PC-9 (cell line): ENCODE measurements at regions not wholly inside any gene's neighbourhood (a gene's known extent, or its start where the extent isn't known, plus 50 kb on each side); places are given as distances from the start of the nearest gene placed in this dataset.

Experiments
- BruUV-seq: library from RNA; stranded (reverse); fragments of 400-500 nt; replicated peaks from 2 replicates; lab custom pipeline; 2021; lab: Mats Ljungman, UMichigan
- CTCF ChIA-PET: fragments of 300-600 bp; sonication (Branson Sonifier 250); formaldehyde crosslinking; loops from one replicate; lab custom pipeline; 2022; ENCODE audit warnings: antibody characterized with exemption; lab: Charles Lee
- POLR2A ChIA-PET: fragments of 300-600 bp; sonication (Branson Sonifier 250); formaldehyde crosslinking; loops from one replicate; lab custom pipeline; 2022; ENCODE audit warnings: antibody characterized with exemption; ENCODE audit not compliant: unreplicated experiment; lab: Charles Lee
- DNase-seq, 2 experiments: peaks; one replicate each; pipeline versions ENCODE4 v3.0.0 to v3.0.0-alpha.2; 2015 to 2022; ENCODE audit warnings: mixed read lengths in 1 of 2
- H2AFZ ChIP-seq: fragments of 200-600 bp; sonication (generic); 2 replicates; pipeline ENCODE4 v1.8.1; 2017; ENCODE audit warnings: antibody characterized with exemption
- H3F3A ChIP-seq: fragments of 200-600 bp; sonication (generic); 2 replicates; pipeline ENCODE4 v1.8.1; 2017; ENCODE audit warnings: antibody characterized with exemption, mild to moderate bottlenecking, low read depth; ENCODE audit not compliant: insufficient read depth
- H3K27ac ChIP-seq: fragments of 200-600 bp; sonication (generic); 2 replicates; pipeline ENCODE4 v1.6.1; 2016; ENCODE audit warnings: mixed run types
- H3K27me3 ChIP-seq: fragments of 200-600 bp; sonication (generic); 2 replicates; pipeline ENCODE4 v1.6.1; 2016; ENCODE audit warnings: low read depth, mixed run types; ENCODE audit not compliant: insufficient read depth
- H3K36me3 ChIP-seq: fragments of 200-600 bp; sonication (generic); 2 replicates; pipeline ENCODE4 v1.6.1; 2016; ENCODE audit warnings: low read depth, mixed run types
- H3K4me1 ChIP-seq: fragments of 200-600 bp; sonication (generic); replicated peaks from 2 replicates; pipeline ENCODE4 v1.6.1; 2016; ENCODE audit warnings: mixed run types; ENCODE audit not compliant: insufficient read depth
- H3K4me2 ChIP-seq: fragments of 200-600 bp; sonication (generic); 2 replicates; pipeline ENCODE4 v1.6.1; 2017; ENCODE audit warnings: mixed run types
- H3K4me3 ChIP-seq: fragments of 200-600 bp; sonication (generic); 2 replicates; pipeline ENCODE4 v1.6.1; 2016; ENCODE audit warnings: mixed run types
- H3K79me2 ChIP-seq: fragments of 200-600 bp; sonication (generic); 2 replicates; pipeline ENCODE4 v1.6.1; 2017; ENCODE audit warnings: low read depth, mixed run types
- H3K9me2 ChIP-seq: fragments of 200-600 bp; sonication (generic); 2 replicates; pipeline ENCODE4 v1.8.1; 2017; ENCODE audit warnings: mild to moderate bottlenecking; ENCODE audit not compliant: insufficient read depth
- H3K9me3 ChIP-seq: fragments of 200-600 bp; sonication (generic); 2 replicates; pipeline ENCODE4 v1.8.1; 2016; ENCODE audit warnings: low read depth; ENCODE audit not compliant: insufficient read depth
- H4K20me1 ChIP-seq: fragments of 200-600 bp; sonication (generic); 2 replicates; pipeline ENCODE4 v1.8.1; 2017; ENCODE audit not compliant: insufficient read depth
- CTCF ChIP-seq: fragments of 200-600 bp; sonication (generic); conservative IDR thresholded peaks from 2 replicates; pipeline ENCODE4 v1.6.1; 2017; ENCODE audit warnings: mixed run types, antibody characterized with exemption, mild to moderate bottlenecking, moderate library complexity
- EZH2 ChIP-seq: fragments of 200-600 bp; sonication (generic); IDR thresholded peaks from 2 replicates; pipeline ENCODE4 v1.8.0; 2017; ENCODE audit warnings: antibody characterized with exemption, low read depth
- intact Hi-C: fragments of 100-400 bp; cut with micrococcal nuclease; formaldehyde crosslinking; loops from one replicate; pipeline ENCODE4 v1.10.0; 2022; ENCODE audit not compliant: unreplicated experiment

- POLR2A ChIA-PET: no interaction called here
- H3K9me3 ChIP-seq: no peaks in the 10 kb centered on the region; the same call in 1 of the 2 replicates
- no peak overlapping the region for H3K4me3 ChIP-seq
- no peaks in the 10 kb centered on the region for H3F3A ChIP-seq
- TF ChIP-seq CTCF (no peak), EZH2 (no peak)
- BruUV-seq: TSS peak; percentile 36
- peak overlapping the region; percentile 30 for H3K4me2 ChIP-seq
- CTCF ChIA-PET: no interaction called here
- no peaks in the 10 kb centered on the region for H3K27me3 ChIP-seq
- H3K27ac ChIP-seq: no peak overlapping the region; the same call in 1 of the 2 replicates
- no peaks in the 10 kb centered on the region for H3K79me2 ChIP-seq
- peak in 1 of 2 experiments; percentile 36 for DNase-seq
- H2AFZ ChIP-seq: peak overlapping the region; percentile 74
- H4K20me1 ChIP-seq: no peaks in the 10 kb centered on the region
- intact Hi-C loops: no loop called here
- H3K9me2 ChIP-seq: no peaks in the 10 kb centered on the region
- H3K36me3 ChIP-seq: no peaks in the 10 kb centered on the region
- peaks cover 14% of the 10 kb centered on the region; the same call in 1 of the 2 replicates for H3K4me1 ChIP-seq
Measured at GRCh38 chr12:87136330-87136976, 880.3 kb upstream of the MGAT4C start.

- Histone ChIP-seq H2AFZ (no peak overlapping the region), H3F3A (no peaks in the 10 kb centered on the region), H3K4me1 (no peaks in the 10 kb centered on the region), H3K27ac (no peak overlapping the region), H4K20me1 (no peaks in the 10 kb centered on the region), H3K4me2 (no peak overlapping the region), H3K79me2 (no peaks in the 10 kb centered on the region), H3K4me3 (no peak overlapping the region), H3K9me3 (no peaks in the 10 kb centered on the region), H3K9me2 (no peaks in the 10 kb centered on the region), H3K27me3 (no peaks in the 10 kb centered on the region), H3K36me3 (no peaks in the 10 kb centered on the region)
- CTCF ChIA-PET: no interaction called here
- POLR2A ChIA-PET: no interaction called here
- intact Hi-C loops: no loop called here
- DNase-seq: no peak
- TF ChIP-seq EZH2 (no peak), CTCF (no peak)
- BruUV-seq: no TSS peak
Measured at GRCh38 chr12:87127272-87127671, 871.1 kb upstream of the MGAT4C start.

GRCh38 chr12:87121896-87122295 is 865.7 kb upstream of the MGAT4C start:
- Histone ChIP-seq H2AFZ (no peak overlapping the region), H3K36me3 (no peaks in the 10 kb centered on the region), H3K4me1 (no peaks in the 10 kb centered on the region), H3F3A (no peaks in the 10 kb centered on the region), H3K4me3 (no peak overlapping the region), H3K4me2 (no peak overlapping the region), H3K27me3 (no peaks in the 10 kb centered on the region), H3K79me2 (no peaks in the 10 kb centered on the region), H3K27ac (no peak overlapping the region), H4K20me1 (no peaks in the 10 kb centered on the region; the same call in 1 of the 2 replicates), H3K9me3 (peaks cover 4% of the 10 kb centered on the region; the same call in 1 of the 2 replicates), H3K9me2 (no peaks in the 10 kb centered on the region)
- intact Hi-C loops: no loop called here
- no peak for DNase-seq
- POLR2A ChIA-PET: no interaction called here
- no peak for TF ChIP-seq EZH2
- no peak for TF ChIP-seq CTCF
- CTCF ChIA-PET: no interaction called here
- BruUV-seq: no TSS peak
